IMR-90 (cell line): ENCODE measurements at regions not wholly inside any gene's neighbourhood (a gene's known extent, or its start where the extent isn't known, plus 50 kb on each side); places are given as distances from the start of the nearest gene placed in this dataset.

Experiments
- ATAC-seq: fragments of 200-7000 bp; cut with Tn5 transposase; 2 replicates; pipeline ENCODE4 v1.9.1; 2020; ENCODE audit warnings: low read depth, mild to moderate bottlenecking, moderate library complexity
- BruUV-seq: library from RNA; stranded (reverse); fragments of 400-500 nt; replicated peaks from 2 replicates; lab custom pipeline; 2021; lab: Mats Ljungman, UMichigan
- CTCF ChIA-PET: fragments of 300-600 bp; formaldehyde crosslinking; extraction: SDS; loops from one replicate; lab custom pipeline; 2021; ENCODE audit warnings: antibody characterized with exemption; lab: Yijun Ruan, JAX
- POLR2A ChIA-PET: fragments of 300-600 bp; sonication (Branson Sonifier 250); formaldehyde crosslinking; loops from one replicate; lab custom pipeline; 2022; ENCODE audit warnings: antibody characterized with exemption; ENCODE audit not compliant: unreplicated experiment; lab: Charles Lee
- DNase-seq: peaks from one replicate; pipeline ENCODE4 v3.0.0; 2013
- H2AFZ ChIP-seq: replicated peaks from 2 replicates; pipeline ENCODE3; 2013; ENCODE audit warnings: low read length, mild to moderate bottlenecking; ENCODE audit not compliant: poor library complexity
- H2AK5ac ChIP-seq: 2 replicates; pipeline ENCODE4 v1.6.1; 2013; ENCODE audit warnings: low read depth, low read length, inconsistent platforms
- H2AK9ac ChIP-seq: replicated peaks from 2 replicates; pipeline ENCODE3; 2013; ENCODE audit warnings: mild to moderate bottlenecking, low read depth, low read length, moderate library complexity; ENCODE audit not compliant: poor library complexity
- H2BK120ac ChIP-seq: 2 replicates; pipeline ENCODE4 v1.6.1; 2013; ENCODE audit warnings: low read depth, low read length, inconsistent platforms
- H2BK15ac ChIP-seq: 3 replicates; pipeline ENCODE4 v1.6.1; 2013; ENCODE audit warnings: low read depth, low read length, inconsistent platforms
- H2BK20ac ChIP-seq: 2 replicates; pipeline ENCODE4 v1.6.1; 2013; ENCODE audit warnings: low read depth, mild to moderate bottlenecking, inconsistent platforms, low read length, moderate library complexity
- H2BK5ac ChIP-seq: 2 replicates; pipeline ENCODE4 v1.6.1; 2013; ENCODE audit warnings: mild to moderate bottlenecking, low read depth, low read length, inconsistent platforms; ENCODE audit not compliant: poor library complexity, severe bottlenecking
- H3K14ac ChIP-seq: replicated peaks from 2 replicates; pipeline ENCODE4 v1.6.1; 2013; ENCODE audit warnings: low read depth, low read length, inconsistent platforms
- H3K18ac ChIP-seq: 2 replicates; pipeline ENCODE4 v1.6.1; 2013; ENCODE audit warnings: low read depth, low read length, control low read depth
- H3K23ac ChIP-seq: 2 replicates; pipeline ENCODE4 v1.6.1; 2013; ENCODE audit warnings: low read depth, low read length, inconsistent platforms
- H3K27ac ChIP-seq: 2 replicates; pipeline ENCODE4 v1.5.1; 2013; ENCODE audit warnings: mild to moderate bottlenecking, control low read depth, low read length; ENCODE audit not compliant: insufficient read depth
- H3K27me3 ChIP-seq: 2 replicates; pipeline ENCODE4 v1.6.1; 2013; ENCODE audit warnings: low read length; ENCODE audit not compliant: control insufficient read depth, insufficient read depth
- H3K36me3 ChIP-seq: 2 replicates; pipeline ENCODE4 v1.6.1; 2013; ENCODE audit warnings: low read length, mixed read lengths; ENCODE audit not compliant: control insufficient read depth, insufficient read depth
- H3K4ac ChIP-seq: 2 replicates; pipeline ENCODE4 v1.6.1; 2013; ENCODE audit warnings: low read depth, low read length, inconsistent platforms
- H3K4me1 ChIP-seq: 2 replicates; pipeline ENCODE4 v1.6.1; 2013; ENCODE audit warnings: low read length, mixed read lengths; ENCODE audit not compliant: control insufficient read depth, insufficient read depth
- H3K4me2 ChIP-seq: 2 replicates; pipeline ENCODE4 v1.6.1; 2013; ENCODE audit warnings: low read depth, mild to moderate bottlenecking, control low read depth, low read length, moderate library complexity
- H3K4me3 ChIP-seq: 2 replicates; pipeline ENCODE4 v1.5.1; 2013; ENCODE audit warnings: low read depth, mild to moderate bottlenecking, control low read depth, low read length, moderate library complexity; ENCODE audit not compliant: insufficient read depth
- H3K56ac ChIP-seq: 2 replicates; pipeline ENCODE4 v1.6.1; 2013; ENCODE audit warnings: low read length, inconsistent platforms; ENCODE audit not compliant: insufficient read depth; ENCODE audit errors: extremely low read depth
- H3K79me1 ChIP-seq, 2 experiments: 2 replicates each; pipeline ENCODE4 v1.6.1; 2013; ENCODE audit warnings: low read length in 2 of 2, inconsistent platforms in 1 of 2, low read depth in 1 of 2
- H3K9ac ChIP-seq: 2 replicates; pipeline ENCODE4 v1.6.1; 2013; ENCODE audit warnings: low read depth, low read length, control low read depth
- H3K9me1 ChIP-seq: 2 replicates; pipeline ENCODE4 v1.6.1; 2013; ENCODE audit warnings: low read length, inconsistent platforms; ENCODE audit not compliant: insufficient read depth
- H3K9me3 ChIP-seq: 2 replicates; pipeline ENCODE4 v1.6.1; 2013; ENCODE audit warnings: low read length; ENCODE audit not compliant: control insufficient read depth, insufficient read depth
- H4K20me1 ChIP-seq: 2 replicates; pipeline ENCODE4 v1.6.1; 2013; ENCODE audit warnings: low read length, inconsistent platforms; ENCODE audit not compliant: insufficient read depth
- H4K5ac ChIP-seq: 2 replicates; pipeline ENCODE4 v1.6.1; 2013; ENCODE audit warnings: mild to moderate bottlenecking, low read depth, low read length, control low read depth
- H4K8ac ChIP-seq, 2 experiments: 2 replicates each; pipeline ENCODE4 v1.6.1; 2013; ENCODE audit warnings: low read depth in 2 of 2, low read length in 2 of 2, control low read depth in 1 of 2, inconsistent platforms in 1 of 2
- H4K91ac ChIP-seq: 2 replicates; pipeline ENCODE4 v1.6.1; 2013; ENCODE audit warnings: low read depth, low read length, inconsistent platforms; ENCODE audit not compliant: insufficient read depth
- BHLHE40 ChIP-seq: fragments of 150-350 bp; IDR thresholded peaks from 2 replicates; pipeline ENCODE4 v1.6.1; 2016; ENCODE audit warnings: mild to moderate bottlenecking, low read depth, low read length
- CEBPB ChIP-seq: IDR thresholded peaks from 2 replicates; pipeline ENCODE4 v1.6.1; 2012; ENCODE audit warnings: low read depth, low read length, improper control_type of control experiment
- CHD1 ChIP-seq: IDR thresholded peaks from 2 replicates; pipeline ENCODE4 v1.6.1; 2012; ENCODE audit warnings: low read depth, low read length, improper control_type of control experiment
- CTCF ChIP-seq: conservative IDR thresholded peaks from 2 replicates; pipeline ENCODE4 v1.5.1; 2012; ENCODE audit warnings: mild to moderate bottlenecking, low read depth, low read length, improper control_type of control experiment
- ELK1 ChIP-seq: fragments of 150-350 bp; IDR thresholded peaks from 2 replicates; pipeline ENCODE4 v1.6.1; 2016; ENCODE audit warnings: low read depth, mild to moderate bottlenecking, low read length, moderate library complexity, borderline replicate concordance
- FOS ChIP-seq: fragments of 150-350 bp; IDR thresholded peaks from 2 replicates; pipeline ENCODE4 v1.6.1; 2016; ENCODE audit warnings: low read depth, low read length
- MAFK ChIP-seq: IDR thresholded peaks from 2 replicates; pipeline ENCODE4 v1.6.1; 2012; ENCODE audit warnings: low read depth, low read length, improper control_type of control experiment
- MAZ ChIP-seq: IDR thresholded peaks from 2 replicates; pipeline ENCODE4 v1.6.1; 2012; ENCODE audit warnings: low read depth, mild to moderate bottlenecking, low read length, improper control_type of control experiment, moderate library complexity, borderline replicate concordance
- MXI1 ChIP-seq: IDR thresholded peaks from 2 replicates; pipeline ENCODE4 v1.6.1; 2012; ENCODE audit warnings: low read depth, mild to moderate bottlenecking, low read length, moderate library complexity, borderline replicate concordance
- NFE2L2 ChIP-seq: fragments of 150-350 bp; IDR thresholded peaks from 2 replicates; pipeline ENCODE4 v1.6.1; 2016; ENCODE audit warnings: low read depth, mild to moderate bottlenecking, low read length
- POLR2A ChIP-seq: IDR thresholded peaks from 2 replicates; pipeline ENCODE4 v1.6.1; 2012; ENCODE audit warnings: mild to moderate bottlenecking, low read depth, low read length
- RAD21 ChIP-seq: IDR thresholded peaks from 2 replicates; pipeline ENCODE4 v1.6.1; 2012; ENCODE audit warnings: low read length, improper control_type of control experiment
- RCOR1 ChIP-seq: IDR thresholded peaks from 2 replicates; pipeline ENCODE4 v1.6.1; 2012; ENCODE audit warnings: mild to moderate bottlenecking, low read length, improper control_type of control experiment; ENCODE audit not compliant: insufficient replicate concordance
- RFX5 ChIP-seq: IDR thresholded peaks from 2 replicates; pipeline ENCODE4 v1.8.0; 2012; ENCODE audit warnings: low read depth, mild to moderate bottlenecking, low read length, moderate library complexity
- SMC3 ChIP-seq: fragments of 150-350 bp; IDR thresholded peaks from 2 replicates; pipeline ENCODE4 v1.6.1; 2016; ENCODE audit warnings: low read depth, mild to moderate bottlenecking, antibody characterized with exemption, low read length, moderate library complexity
- USF2 ChIP-seq: fragments of 150-350 bp; IDR thresholded peaks from 2 replicates; pipeline ENCODE4 v1.6.1; 2017; ENCODE audit warnings: mild to moderate bottlenecking, antibody characterized with exemption, low read length, low read depth
- WGBS, 2 experiments: methylation state at CpG; one replicate each; pipeline versions ENCODE4 v1.1.5 to v1.1.7; 2013; ENCODE audit warnings: missing lambda C conversion rate in 2 of 2; ENCODE audit not compliant: insufficient read length in 1 of 2; ENCODE audit errors: extremely low coverage in 2 of 2; 5-methylcytosine and 5-hydroxymethylcytosine counted together
- dilution Hi-C: fragments of 300-500 bp; cut with HindIII; formaldehyde crosslinking; loops from one replicate; pipeline ENCODE4 v1.14.3; 2018; ENCODE audit warnings: low sequenced_read_pairs; ENCODE audit not compliant: unreplicated experiment
- in situ Hi-C: fragments of 300-500 bp; cut with MboI; formaldehyde crosslinking; loops from 3 replicates; pipeline ENCODE4 v1.14.3; 2019; ENCODE audit warnings: low sequenced_read_pairs, inconsistent platforms, mixed read lengths
- intact Hi-C: fragments of 100-400 bp; cut with micrococcal nuclease; formaldehyde crosslinking; loops from 2 replicates; pipeline ENCODE4 v1.10.0; 2022

- Histone ChIP-seq H4K8ac (no peak overlapping the region), H3K14ac (no peak overlapping the region), H3K4me1 (no peaks in the 10 kb centered on the region), H3K79me1 (no peaks in the 10 kb centered on the region), H2BK120ac (no peak overlapping the region), H4K91ac (no peak overlapping the region), H2AK9ac (no peak overlapping the region), H4K5ac (no peak overlapping the region), H3K27ac (no peak overlapping the region), H2BK15ac (no peak overlapping the region), H3K23ac (no peak overlapping the region), H3K4ac (no peak overlapping the region), H3K36me3 (no peaks in the 10 kb centered on the region), H2BK20ac (no peak overlapping the region), H3K56ac (no peak overlapping the region), H3K4me3 (no peak overlapping the region), H2AFZ (no peak overlapping the region), H2AK5ac (no peak overlapping the region), H3K4me2 (no peak overlapping the region), H3K9ac (no peak overlapping the region), H3K9me3 (peaks cover 47% of the 10 kb centered on the region), H4K20me1 (no peaks in the 10 kb centered on the region), H3K18ac (no peak overlapping the region), H3K27me3 (no peaks in the 10 kb centered on the region), H3K9me1 (no peaks in the 10 kb centered on the region), H2BK5ac (no peak overlapping the region)
- POLR2A ChIA-PET: no interaction called here
- in situ Hi-C loops (no loop called here), dilution Hi-C loops (no loop called here), intact Hi-C loops (no loop called here)
- DNase-seq (no peak), ATAC-seq (no peak)
- BruUV-seq: no TSS peak
- TF ChIP-seq ELK1 (no peak), CTCF (no peak), FOS (no peak), RCOR1 (no peak), NFE2L2 (no peak), RFX5 (no peak), CEBPB (no peak), BHLHE40 (no peak), MXI1 (no peak), POLR2A (no peak), USF2 (no peak), SMC3 (no peak), MAZ (no peak), MAFK (no peak), RAD21 (no peak), CHD1 (no peak)
- CTCF ChIA-PET: no interaction called here
- 0% methylated on average over 1 of the region's 5 CpGs; no CpG with 5 or more reads in 1 of the 2 experiments for WGBS, 2 experiments
Observed at GRCh38 chr1:5393146-5393545, 599.1 kb downstream of the NPHP4 start.
